HepG2 (cell line): ENCODE measurements at regions not wholly inside any gene's neighbourhood (a gene's known extent, or its start where the extent isn't known, plus 50 kb on each side); places are given as distances from the start of the nearest gene placed in this dataset.

Source experiments
- ATAC-seq: fragments of 200-7000 bp; cut with Tn5 transposase; 3 replicates; pipeline ENCODE4 v1.9.1; 2020; ENCODE audit warnings: mild to moderate bottlenecking, moderate library complexity
- BruUV-seq: library from RNA; stranded (reverse); fragments of 400-500 nt; replicated peaks from 2 replicates; lab custom pipeline; 2021; lab: Mats Ljungman, UMichigan
- CTCF ChIA-PET: fragments of 300-600 bp; formaldehyde crosslinking; extraction: SDS; loops from one replicate; lab custom pipeline; 2021; ENCODE audit warnings: low total read pairs, inconsistent platforms, low intra/inter-chr PET ratio; lab: Yijun Ruan, JAX
- POLR2A ChIA-PET: fragments of 350-600 bp; sonication (Branson Sonifier 250); formaldehyde crosslinking; loops from one replicate; lab custom pipeline; 2020; ENCODE audit warnings: antibody characterized with exemption, inconsistent platforms; lab: Yijun Ruan, JAX
- DNase-seq: peaks from one replicate; pipeline ENCODE4 v3.0.0-alpha.2; 2015; ENCODE audit warnings: low spot score
- FAIRE-seq: peaks from 3 replicates; lab custom pipeline; 2011; peaks lifted over from hg19 to GRCh38; lab: Jason Lieb, UNC
- H2AFZ ChIP-seq: one replicate; pipeline ENCODE4 v1.6.1; 2011; ENCODE audit warnings: low read length, inconsistent platforms
- H3K27ac ChIP-seq: fragments of 300-600 bp; 3 replicates; pipeline ENCODE4 v1.8.0; 2011; ENCODE audit warnings: mixed run types, mild to moderate bottlenecking, mixed read lengths, low read length, inconsistent platforms; ENCODE audit not compliant: insufficient read depth; ENCODE audit errors: extremely low read length
- H3K27me3 ChIP-seq, 2 experiments: fragments of 200-600 bp in 1 of 2; 2 replicates in 1 of 2; 3 replicates in 1 of 2; pipeline versions ENCODE4 v1.6.0 to v1.8.0; 2011; ENCODE audit warnings: low read length in 2 of 2, mild to moderate bottlenecking in 2 of 2, moderate library complexity in 2 of 2, inconsistent platforms in 1 of 2; ENCODE audit not compliant: insufficient read depth in 2 of 2, control insufficient read depth in 1 of 2
- H3K36me3 ChIP-seq, 2 experiments: fragments of 200-600 bp in 1 of 2; replicated peaks in 1 of 2; 2 replicates in 1 of 2; 3 replicates in 1 of 2; pipeline versions ENCODE4 v1.5.1 to v1.8.0; 2011; ENCODE audit warnings: low read length in 2 of 2, inconsistent platforms in 1 of 2; ENCODE audit not compliant: insufficient read depth in 2 of 2, control insufficient read depth in 1 of 2
- H3K4me1 ChIP-seq: 2 replicates; pipeline ENCODE4 v1.5.1; 2012; ENCODE audit warnings: low read length, inconsistent platforms; ENCODE audit not compliant: insufficient read depth
- H3K4me2 ChIP-seq: 2 replicates; pipeline ENCODE4 v1.6.0; 2011; ENCODE audit warnings: low read depth, low read length, inconsistent platforms
- H3K4me3 ChIP-seq, 3 experiments: fragments of 200-600 bp in 1 of 3; sonication (generic), shearing (Covaris generic) in 1 of 3; replicated peaks in 1 of 3; 2 replicates each; pipeline ENCODE4 v1.5.1; 2011 to 2016; ENCODE audit warnings: low read length in 3 of 3, inconsistent platforms in 2 of 3, low read depth in 2 of 3, mild to moderate bottlenecking in 2 of 3, control low read depth in 1 of 3, mixed read lengths in 1 of 3; ENCODE audit not compliant: insufficient read depth in 1 of 3
- H3K79me2 ChIP-seq: one replicate; pipeline ENCODE4 v1.6.1; 2011; ENCODE audit warnings: low read length, inconsistent platforms; ENCODE audit not compliant: insufficient read depth
- H3K9ac ChIP-seq: 2 replicates; pipeline ENCODE4 v1.6.0; 2011; ENCODE audit warnings: mild to moderate bottlenecking, low read depth, low read length, inconsistent platforms; ENCODE audit not compliant: insufficient read depth
- H3K9me3 ChIP-seq: 2 replicates; pipeline ENCODE4 v1.5.1; 2012; ENCODE audit warnings: mild to moderate bottlenecking, low read length
- H4K20me1 ChIP-seq: 2 replicates; pipeline ENCODE4 v1.6.0; 2011; ENCODE audit warnings: inconsistent platforms, mild to moderate bottlenecking, low read length, moderate library complexity; ENCODE audit not compliant: insufficient read depth
- ATF1 ChIP-seq: IDR thresholded peaks from 2 replicates; pipeline ENCODE4 v1.6.1; 2016; ENCODE audit warnings: mild to moderate bottlenecking, control low read depth
- CENPT ChIP-seq: sonication (generic); formaldehyde crosslinking; IDR thresholded peaks from 2 replicates; pipeline ENCODE4 v1.8.0; 2022; ENCODE audit warnings: low read depth, mild to moderate bottlenecking, moderate library complexity, missing genetic modification reagents
- CHD4 ChIP-seq: fragments of 200-600 bp; sonication (generic); IDR thresholded peaks from 2 replicates; pipeline ENCODE4 v1.7.0; 2017; ENCODE audit warnings: mild to moderate bottlenecking, low read length, borderline replicate concordance
- CREM ChIP-seq, 2 experiments: sonication (generic) in 1 of 2; formaldehyde crosslinking in 1 of 2; IDR thresholded peaks; 2 replicates each; pipeline versions ENCODE4 v1.4.0 to v1.6.1; 2016 to 2020; ENCODE audit warnings: antibody characterized with exemption in 1 of 2, mild to moderate bottlenecking in 1 of 2, missing genetic modification reagents in 1 of 2
- E2F2 ChIP-seq: sonication (generic); formaldehyde crosslinking; IDR thresholded peaks from 2 replicates; pipeline ENCODE4 v1.4.0; 2020; ENCODE audit warnings: missing genetic modification reagents, borderline replicate concordance
- ETV5 ChIP-seq: IDR thresholded peaks from 2 replicates; pipeline ENCODE4 v1.6.1; 2018; ENCODE audit warnings: missing biosample characterization, missing genetic modification reagents, inconsistent platforms, borderline replicate concordance
- NFKB2 ChIP-seq: sonication (generic); formaldehyde crosslinking; IDR thresholded peaks from 2 replicates; pipeline ENCODE4 v1.4.0; 2020; ENCODE audit warnings: missing genetic modification reagents, borderline replicate concordance
- PAX8 ChIP-seq: sonication (generic); formaldehyde crosslinking; IDR thresholded peaks from 2 replicates; pipeline ENCODE4 v1.8.0; 2022; ENCODE audit warnings: mild to moderate bottlenecking, missing genetic modification reagents, borderline replicate concordance
- SMAD9 ChIP-seq: sonication (generic); formaldehyde crosslinking; IDR thresholded peaks from 2 replicates; pipeline ENCODE4 v1.5.1; 2020; ENCODE audit warnings: mild to moderate bottlenecking, missing genetic modification reagents
- ZBTB14 ChIP-seq: sonication (generic); formaldehyde crosslinking; IDR thresholded peaks from 2 replicates; pipeline ENCODE4 v1.4.0; 2020; ENCODE audit warnings: missing genetic modification reagents
- ZNF501 ChIP-seq: sonication (generic); formaldehyde crosslinking; IDR thresholded peaks from 2 replicates; pipeline ENCODE4 v1.5.1; 2020; ENCODE audit warnings: mild to moderate bottlenecking, moderate library complexity, missing genetic modification reagents
- ZNF572 ChIP-seq: sonication (generic); formaldehyde crosslinking; IDR thresholded peaks from 2 replicates; pipeline ENCODE4 v1.5.1; 2020; ENCODE audit warnings: mild to moderate bottlenecking, missing genetic modification reagents
- ZNF616 ChIP-seq: sonication (generic); formaldehyde crosslinking; IDR thresholded peaks from 2 replicates; pipeline ENCODE4 v1.5.0; 2020; ENCODE audit warnings: low read depth, mild to moderate bottlenecking, missing genetic modification reagents
- ZNF839 ChIP-seq: sonication (generic); formaldehyde crosslinking; IDR thresholded peaks from 2 replicates; pipeline ENCODE4 v1.4.0; 2020; ENCODE audit warnings: missing genetic modification reagents, mild to moderate bottlenecking, borderline replicate concordance
- ZSCAN9 ChIP-seq: IDR thresholded peaks from 2 replicates; pipeline ENCODE4 v1.6.1; 2016; ENCODE audit warnings: borderline replicate concordance
- WGBS: methylation state at CpG from one replicate; pipeline ENCODE4 v1.1.6; 2017; ENCODE audit warnings: low lambda C conversion rate; 5-methylcytosine and 5-hydroxymethylcytosine counted together
- in situ Hi-C: cut with HindIII; loops from 2 replicates; pipeline ENCODE4 v1.10.0; 2017; ENCODE audit warnings: low pct_unique_long_range_greater_than_20kb; ENCODE audit not compliant: extremely low pct_ligation_motif_present
- intact Hi-C: fragments of 100-400 bp; cut with micrococcal nuclease; formaldehyde crosslinking; loops from one replicate; pipeline ENCODE4 v1.10.0; 2022; ENCODE audit not compliant: unreplicated experiment

- Histone ChIP-seq H2AFZ (no peak overlapping the region), H3K27ac (no peak overlapping the region), H3K36me3 (no peaks in the 10 kb centered on the region), H4K20me1 (no peaks in the 10 kb centered on the region), H3K9me3 (0 out of 2 replicates have a peak, but pooled peaks cover 4% of the 10 kb centered on the region), H3K4me2 (no peak overlapping the region), H3K79me2 (no peaks in the 10 kb centered on the region), H3K9ac (no peak overlapping the region), H3K4me3 (no peak overlapping the region), H3K27me3 (no peaks in the 10 kb centered on the region), H3K4me1 (no peaks in the 10 kb centered on the region)
- FAIRE-seq (no peak), DNase-seq (no peak), ATAC-seq (no peak)
- intact Hi-C loops (no loop called here), in situ Hi-C loops (no loop called here)
- ChIA-PET CTCF (no interaction called here), POLR2A (no interaction called here)
- BruUV-seq: no TSS peak
- WGBS: 0% methylated on average over 1 of the region's 1 CpG
- TF ChIP-seq ETV5 (CRISPR knock-in tag) (no peak), ZSCAN9 (CRISPR knock-in tag) (no peak)
These were observed 781.9 kb upstream of the GALNTL6 start for GRCh38 chr4:171031338-171031737.

DNA sequence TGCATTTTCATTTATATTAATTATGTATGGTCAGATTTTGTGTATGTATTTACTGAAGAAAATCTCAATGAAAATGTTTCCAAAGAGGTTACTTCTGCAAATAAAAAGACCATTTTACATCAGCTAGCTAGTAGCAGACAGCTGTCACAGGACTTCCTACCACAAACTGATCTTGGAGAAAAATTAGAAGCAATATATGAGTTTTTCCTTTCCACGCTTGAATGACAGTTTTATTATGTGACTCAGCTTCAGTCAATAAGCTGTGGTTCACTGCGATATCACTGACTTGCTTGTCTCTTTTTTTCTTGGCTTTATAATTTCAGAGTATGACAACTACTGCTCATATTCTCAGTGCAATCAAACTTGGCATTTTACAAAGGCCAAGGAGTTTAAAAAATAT lies 787.4 kb upstream of the GALNTL6 start:
- H3K4me1 ChIP-seq: no peaks in the 10 kb centered on the region
- H3K27ac ChIP-seq: no peak overlapping the region
- intact Hi-C loops: no loop called here
- H4K20me1 ChIP-seq: no peaks in the 10 kb centered on the region
- H3K79me2 ChIP-seq: no peaks in the 10 kb centered on the region
- ATAC-seq (no peak), FAIRE-seq (no peak), DNase-seq (no peak)
- no peaks in the 10 kb centered on the region for H3K36me3 ChIP-seq
- no peak overlapping the region for H3K9ac ChIP-seq
- POLR2A ChIA-PET: no interaction called here
- H3K4me3 ChIP-seq: no peak overlapping the region
- no TSS peak for BruUV-seq
- in situ Hi-C loops: no loop called here
- H3K27me3 ChIP-seq: no peaks in the 10 kb centered on the region
- H3K4me2 ChIP-seq: no peak overlapping the region
- TF ChIP-seq NFKB2 (CRISPR knock-in tag) (no peak), PAX8 (CRISPR knock-in tag) (no peak), SMAD9 (CRISPR knock-in tag) (no peak), E2F2 (no peak), ZBTB14 (CRISPR knock-in tag) (no peak), CENPT (CRISPR knock-in tag) (no peak), ZNF616 (CRISPR knock-in tag) (no peak), ZNF839 (CRISPR knock-in tag) (no peak), ZNF572 (no peak), CREM (IDR thresholded peaks at IDR 0.05) (no peak), CREM (CRISPR knock-in tag; IDR thresholded peaks at IDR 0.05) (no peak), ZNF501 (CRISPR knock-in tag) (no peak), CHD4 (no peak), ATF1 (CRISPR knock-in tag) (no peak)
- TF ChIP-seq, all 625 proteins: peak for 0
- Histone ChIP-seq H3K9me3 (no peaks in the 10 kb centered on the region), H2AFZ (no peak overlapping the region)
- WGBS: 21% methylated on average over 2 of the region's 2 CpGs
- CTCF ChIA-PET: no interaction called here
